GM18951 (cell line): ENCODE measurements at regions not wholly inside any gene's neighbourhood (a gene's known extent, or its start where the extent isn't known, plus 50 kb on each side); places are given as distances from the start of the nearest gene placed in this dataset.

Experiments used
- POLR2A ChIP-seq: IDR thresholded peaks from 4 replicates; pipeline ENCODE4 v1.6.1; 2011; ENCODE audit warnings: mild to moderate bottlenecking; ENCODE audit not compliant: insufficient read length, insufficient read depth; ENCODE audit errors: extremely low read depth
- in situ Hi-C: fragments of 300-500 bp; cut with MboI; formaldehyde crosslinking; loops from one replicate; pipeline ENCODE4 v1.12.0; 2022; ENCODE audit warnings: low sequenced_read_pairs, mixed read lengths, inconsistent platforms; ENCODE audit not compliant: unreplicated experiment

GRCh38 chr3:70899816-70900215, 587.4 kb upstream of the MDFIC2 start:
- no peak for TF ChIP-seq POLR2A
- in situ Hi-C loops = no loop called here

GRCh38 chr3:70890020-70890394, 577.6 kb upstream of the MDFIC2 start:
- in situ Hi-C loops = no loop called here
- TF ChIP-seq POLR2A = no peak

- in situ Hi-C loops = no loop called here
- TF ChIP-seq POLR2A = no peak
Measured at GRCh38 chr3:70889162-70890019, 577.0 kb upstream of the MDFIC2 start.

GRCh38 chr3:70885636-70886035, 573.2 kb upstream of the MDFIC2 start:
- in situ Hi-C loops = no loop called here
- TF ChIP-seq POLR2A = no peak

- in situ Hi-C loops = no loop called here
- TF ChIP-seq POLR2A = no peak
Measured at GRCh38 chr3:70882104-70882503, 569.7 kb upstream of the MDFIC2 start.

GRCh38 chr3:70880421-70880820, 568.0 kb upstream of the MDFIC2 start:
- TF ChIP-seq POLR2A = no peak
- in situ Hi-C loops = no loop called here

- no peak for TF ChIP-seq POLR2A
- in situ Hi-C loops = no loop called here
Measured at GRCh38 chr3:70876154-70876553, 563.7 kb upstream of the MDFIC2 start.

GRCh38 chr3:70874196-70874595, 561.8 kb upstream of the MDFIC2 start:
- in situ Hi-C loops = no loop called here
- no peak for TF ChIP-seq POLR2A

GRCh38 chr3:70873686-70874085, 561.2 kb upstream of the MDFIC2 start:
- in situ Hi-C loops = no loop called here
- no peak for TF ChIP-seq POLR2A

- in situ Hi-C loops = no loop called here
- TF ChIP-seq POLR2A = no peak
Measured at GRCh38 chr3:70871909-70872656, 559.6 kb upstream of the MDFIC2 start.

- in situ Hi-C loops = no loop called here
- TF ChIP-seq POLR2A = no peak
Measured at GRCh38 chr3:70870576-70870975, 558.1 kb upstream of the MDFIC2 start.

GRCh38 chr3:70868561-70868960, 556.1 kb upstream of the MDFIC2 start:
- TF ChIP-seq POLR2A = no peak
- in situ Hi-C loops = no loop called here

- in situ Hi-C loops = no loop called here
- TF ChIP-seq POLR2A = no peak
Measured at GRCh38 chr3:70863049-70863448, 550.6 kb upstream of the MDFIC2 start.

GRCh38 chr3:70861855-70862254, 549.4 kb upstream of the MDFIC2 start:
- in situ Hi-C loops = no loop called here
- no peak for TF ChIP-seq POLR2A
